ENCODE measurements at regions not wholly inside any gene's neighbourhood (a gene's known extent, or its start where the extent isn't known, plus 50 kb on each side); places are given as distances from the start of the nearest gene placed in this dataset.
"Not testable (repeated sequence)": the region's sequence is repeated elsewhere in the genome, so short reads cannot be mapped to it uniquely, and the experiment has no call there.

DNA sequence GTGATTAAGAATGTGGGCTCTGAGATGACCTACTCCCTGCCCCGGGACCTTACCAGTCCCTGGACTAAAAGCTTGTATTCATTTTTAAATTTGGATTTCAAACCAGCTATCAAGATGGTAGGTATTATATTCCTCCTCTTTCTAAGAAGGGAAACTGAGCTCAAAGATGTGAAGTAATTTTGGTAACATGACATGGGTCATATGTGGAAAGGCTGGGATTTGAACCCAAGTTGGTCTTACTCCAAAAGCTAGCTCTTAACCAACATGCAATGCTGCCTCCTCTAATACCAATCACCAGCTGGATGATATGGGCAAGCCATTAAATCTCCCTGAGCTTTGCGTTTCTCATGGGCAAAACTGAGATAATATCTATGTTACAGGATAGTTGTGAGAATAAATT is 166.4 kb upstream of the SLC38A2 start:
- DNase-seq, result no peak

- DNase-seq, result no peak
These were observed 164.9 kb upstream of the SLC38A2 start for GRCh38 chr12:46537387-46537955.

- DNase-seq, result not testable (repeated sequence)
These were observed 163.7 kb upstream of the SLC38A2 start for GRCh38 chr12:46536316-46536715.

DNA sequence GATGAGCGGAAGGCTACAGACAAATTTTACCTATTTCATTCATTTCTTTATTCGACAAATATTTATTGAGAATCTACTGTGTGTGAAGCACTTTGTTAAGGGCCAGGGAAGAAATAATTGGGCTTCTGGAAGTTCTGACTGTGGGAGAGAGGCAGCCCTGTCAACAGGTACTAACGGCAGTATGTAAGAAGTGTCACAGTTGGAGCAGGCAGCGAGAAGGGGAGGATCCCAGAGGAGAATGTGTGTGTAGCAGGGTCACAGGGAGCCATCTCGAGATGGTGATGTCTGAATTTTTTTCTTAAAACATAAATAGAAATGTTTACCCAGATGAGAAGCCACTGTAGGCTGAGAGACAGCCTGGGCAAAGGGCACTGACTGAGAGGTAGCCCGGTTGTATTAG is 163.3 kb upstream of the SLC38A2 start:
- no peak for DNase-seq

DNA sequence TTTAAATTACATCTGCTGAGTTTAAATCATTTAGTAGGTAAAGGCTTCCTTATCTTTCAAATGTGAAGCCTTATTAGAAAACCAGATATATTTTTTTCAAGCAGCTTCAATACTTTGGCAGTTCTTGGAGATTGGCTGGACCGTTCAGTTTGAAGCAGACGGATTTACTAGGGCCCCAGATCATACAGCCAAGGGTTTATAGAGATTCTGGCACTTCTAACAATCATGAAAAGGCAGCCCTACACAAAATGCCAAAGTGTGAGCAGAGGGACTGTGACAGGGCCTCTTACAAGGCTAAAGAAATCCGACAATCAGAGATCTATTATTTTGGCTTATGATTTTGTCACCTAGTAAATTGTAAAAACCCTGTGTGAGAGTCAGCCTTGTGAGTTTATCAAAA is 162.8 kb upstream of the SLC38A2 start:
- no peak for DNase-seq

DNA sequence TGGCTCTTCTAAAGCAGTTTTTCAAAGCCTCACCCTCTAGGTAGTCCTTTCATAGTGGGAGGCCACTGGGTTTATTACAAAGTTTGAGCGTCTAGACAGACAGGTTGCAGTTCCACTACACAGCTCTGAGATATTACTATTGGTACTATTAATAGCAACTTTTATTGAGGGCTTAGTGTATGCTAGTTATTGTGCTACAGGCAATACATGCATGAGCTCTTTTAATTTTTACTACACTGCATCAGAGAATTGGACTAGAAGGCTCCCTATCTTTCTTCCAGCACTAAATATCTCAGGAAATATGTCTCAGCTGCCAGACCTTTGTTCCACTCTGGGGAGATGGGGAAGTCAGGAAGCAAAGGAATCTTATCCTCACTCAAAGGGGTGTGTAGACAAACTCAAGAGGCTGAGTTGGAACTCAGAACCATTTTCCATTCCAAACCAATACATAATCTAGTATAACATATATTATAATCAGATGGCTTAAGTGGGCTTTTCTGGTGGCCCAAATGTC is 161.8 kb upstream of the SLC38A2 start:
- DNase-seq, result no peak

DNA sequence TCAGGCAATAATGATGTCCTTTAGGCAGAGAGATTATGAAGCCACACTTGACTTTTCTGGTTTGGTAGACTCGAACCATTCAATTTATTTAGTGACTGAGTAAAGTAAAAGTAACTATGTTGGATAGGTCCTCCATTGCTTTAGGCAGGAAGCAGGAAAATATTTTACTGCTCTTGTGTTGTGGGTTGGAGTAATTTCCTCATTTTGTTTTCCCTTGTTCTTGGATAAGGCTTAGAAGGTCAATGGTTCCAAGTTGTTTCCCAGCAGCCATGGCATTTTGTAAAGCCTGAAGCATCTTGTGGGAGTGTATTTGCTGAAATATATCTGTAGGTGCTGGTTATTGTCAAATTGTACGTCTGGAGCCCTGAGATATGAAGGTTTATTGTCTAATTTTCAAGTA is 161.2 kb upstream of the SLC38A2 start:
- no peak for DNase-seq

DNA sequence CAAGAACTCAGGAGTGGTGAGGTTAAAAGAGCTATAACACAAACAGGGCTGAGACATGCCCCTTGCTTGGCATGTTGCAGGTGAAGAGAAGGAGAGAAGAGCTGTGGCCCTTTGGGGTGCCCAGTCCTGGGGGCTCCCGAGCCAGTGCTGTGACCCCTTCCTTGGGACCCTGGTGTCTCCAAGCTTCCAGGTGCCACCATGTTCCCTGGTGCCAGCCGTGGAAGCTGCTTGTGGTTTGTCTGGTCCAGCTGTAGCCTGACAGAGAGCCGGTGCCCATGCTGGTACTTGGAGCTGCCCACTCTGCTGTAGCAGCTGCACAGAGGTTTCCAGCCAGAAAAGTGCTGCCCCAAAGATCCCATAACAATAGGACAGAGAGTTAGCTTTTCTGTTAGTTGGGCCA is 159.2 kb upstream of the SLC38A2 start:
- no peak for DNase-seq

- DNase-seq, result no peak
These were observed 158.6 kb upstream of the SLC38A2 start for GRCh38 chr12:46531059-46531785.

DNA sequence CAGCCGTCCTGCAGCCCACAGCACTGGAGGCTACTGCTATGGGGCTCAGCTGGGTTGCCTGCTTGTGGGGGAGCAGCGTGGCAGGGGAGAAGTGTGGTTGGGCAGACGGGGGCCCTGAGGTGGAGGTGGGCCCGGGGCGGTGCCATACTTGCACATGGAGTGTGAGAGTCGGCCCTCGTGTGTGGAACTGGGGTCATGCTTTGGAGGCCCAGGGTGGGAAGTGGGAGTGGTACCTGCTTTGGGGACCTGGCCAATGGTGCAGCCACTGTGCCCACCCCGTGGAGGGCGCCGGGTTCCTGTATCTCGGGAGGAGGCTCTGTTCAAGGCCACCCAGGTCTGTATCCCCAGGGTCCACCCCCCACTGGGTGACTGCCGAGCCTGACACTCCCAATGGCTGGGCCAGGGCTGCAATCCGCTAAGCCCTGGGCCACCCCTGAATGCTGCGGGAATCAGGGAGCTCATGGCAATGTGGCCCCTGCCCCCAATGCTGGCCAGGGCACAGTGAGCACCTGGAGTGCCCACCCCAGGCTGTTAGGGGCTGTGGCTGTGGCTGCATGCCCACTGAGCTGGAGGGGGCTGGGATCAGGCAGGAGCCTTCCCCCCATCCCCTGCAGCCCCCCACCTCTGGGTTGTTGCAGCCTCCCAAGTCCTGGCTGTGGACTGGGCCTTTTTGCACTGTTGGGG is 157.9 kb upstream of the SLC38A2 start:
- DNase-seq, result no peak

GRCh38 chr12:46526233-46526632 is 153.7 kb upstream of the SLC38A2 start:
- DNase-seq, result no peak

DNA sequence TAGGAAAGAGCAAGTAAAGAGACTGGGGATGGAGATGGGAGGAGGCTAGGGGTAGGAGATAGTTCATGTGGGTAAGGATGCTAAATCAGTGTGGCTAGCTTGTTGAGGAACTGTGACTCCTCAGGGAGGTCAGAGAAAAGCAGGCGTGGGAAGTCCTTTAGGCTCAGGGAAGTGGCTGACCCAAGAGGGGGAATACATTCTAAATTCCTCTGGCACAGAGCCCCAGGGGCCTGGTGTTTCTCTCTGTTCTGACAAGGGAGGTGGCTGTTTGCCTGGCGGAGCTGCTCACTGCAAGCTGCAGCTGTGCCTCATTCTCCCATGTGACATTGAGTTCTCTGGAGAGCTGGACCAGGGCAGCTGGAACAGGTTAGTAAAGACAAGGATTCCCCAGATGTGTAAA is 152.2 kb upstream of the SLC38A2 start:
- no peak for DNase-seq

GRCh38 chr12:46523863-46524770 is 151.5 kb upstream of the SLC38A2 start:
- no peak for DNase-seq

- DNase-seq, result no peak
These were observed 150.9 kb upstream of the SLC38A2 start for GRCh38 chr12:46523446-46523845.

DNA sequence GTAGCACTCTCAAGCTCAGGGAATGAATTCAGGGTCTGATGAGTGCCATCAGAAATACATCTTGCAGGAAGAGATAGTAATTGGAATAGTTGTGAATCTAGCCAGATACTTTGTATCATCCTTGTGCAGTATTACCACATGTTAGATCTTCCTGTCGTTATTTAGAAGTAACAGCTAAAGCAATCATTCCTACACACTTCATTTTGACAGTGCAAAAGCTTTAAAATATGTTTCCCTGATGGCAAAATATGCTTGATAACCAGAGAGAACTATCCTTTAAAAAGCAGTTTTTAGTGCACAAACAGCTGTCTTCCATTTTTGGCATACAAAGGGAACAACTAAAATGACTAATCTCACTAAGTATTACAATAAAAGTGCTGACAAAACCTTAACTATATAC is 149.5 kb upstream of the SLC38A2 start:
- no peak for DNase-seq

GRCh38 chr12:46521145-46521544 is 148.6 kb upstream of the SLC38A2 start:
- no peak for DNase-seq

GRCh38 chr12:46519407-46519806 is 146.8 kb upstream of the SLC38A2 start:
- DNase-seq, result no peak

GRCh38 chr12:46518729-46519128 is 146.2 kb upstream of the SLC38A2 start:
- no peak for DNase-seq

- no peak for DNase-seq
These were observed 145.6 kb upstream of the SLC38A2 start for GRCh38 chr12:46518169-46518568.

GRCh38 chr12:46517579-46517962 is 145.0 kb upstream of the SLC38A2 start:
- DNase-seq, result no peak

- DNase-seq, result no peak
These were observed 144.5 kb upstream of the SLC38A2 start for GRCh38 chr12:46516933-46517578.

- no peak for DNase-seq
These were observed 143.8 kb upstream of the SLC38A2 start for GRCh38 chr12:46516238-46516932.

Data from NCI-H1436 (cell line).